DOHH2 (cell line): ENCODE measurements at regions not wholly inside any gene's neighbourhood (a gene's known extent, or its start where the extent isn't known, plus 50 kb on each side); places are given as distances from the start of the nearest gene placed in this dataset.

Experiments
- H3F3A ChIP-seq: fragments of 200-600 bp; sonication (generic), shearing (Covaris generic); 2 replicates; pipeline ENCODE4 v1.6.0; 2016; ENCODE audit warnings: antibody characterized with exemption, mild to moderate bottlenecking; ENCODE audit not compliant: control insufficient read depth, insufficient read depth
- H3K27ac ChIP-seq: fragments of 200-600 bp; sonication (generic); 2 replicates; pipeline ENCODE4 v1.5.1; 2014; ENCODE audit warnings: low read depth, mild to moderate bottlenecking, low read length, moderate library complexity
- H3K27me3 ChIP-seq: fragments of 200-600 bp; sonication (generic); 2 replicates; pipeline ENCODE4 v1.6.1; 2014; ENCODE audit warnings: mild to moderate bottlenecking, low read length, mixed read lengths; ENCODE audit not compliant: control insufficient read depth
- H3K36me3 ChIP-seq: fragments of 200-600 bp; sonication (generic); 2 replicates; pipeline ENCODE4 v1.6.1; 2014; ENCODE audit warnings: mild to moderate bottlenecking, low read length, moderate library complexity, mixed read lengths; ENCODE audit not compliant: control insufficient read depth
- H3K4me1 ChIP-seq: fragments of 200-600 bp; sonication (generic); 2 replicates; pipeline ENCODE4 v1.6.1; 2014; ENCODE audit warnings: mild to moderate bottlenecking, low read length, mixed read lengths; ENCODE audit not compliant: control insufficient read depth
- H3K4me2 ChIP-seq: fragments of 200-600 bp; sonication (generic); 2 replicates; pipeline ENCODE4 v1.6.0; 2014; ENCODE audit warnings: mild to moderate bottlenecking, low read length, moderate library complexity
- H3K4me3 ChIP-seq: fragments of 200-600 bp; sonication (generic); 2 replicates; pipeline ENCODE4 v1.5.1; 2014; ENCODE audit warnings: mild to moderate bottlenecking, low read length, mixed read lengths
- H3K79me2 ChIP-seq: fragments of 200-600 bp; sonication (generic); 2 replicates; pipeline ENCODE4 v1.6.1; 2014; ENCODE audit warnings: mild to moderate bottlenecking, low read length, mixed read lengths; ENCODE audit not compliant: control insufficient read depth
- H3K9me2 ChIP-seq: fragments of 200-600 bp; sonication (generic); replicated peaks from 2 replicates; pipeline ENCODE4 v1.6.1; 2014; ENCODE audit warnings: mild to moderate bottlenecking, low read length, mixed read lengths; ENCODE audit not compliant: control insufficient read depth
- H3K9me3 ChIP-seq: fragments of 200-600 bp; sonication (generic); 2 replicates; pipeline ENCODE4 v1.6.1; 2014; ENCODE audit warnings: antibody characterized with exemption, low read length, mixed read lengths; ENCODE audit not compliant: control insufficient read depth, insufficient read depth
- H4K20me1 ChIP-seq: fragments of 200-600 bp; sonication (generic); 2 replicates; pipeline ENCODE4 v1.6.0; 2014; ENCODE audit warnings: low read depth, mild to moderate bottlenecking, antibody characterized with exemption, low read length, moderate library complexity; ENCODE audit not compliant: control insufficient read depth, insufficient read depth
- CTCF ChIP-seq: fragments of 200-600 bp; sonication (generic); IDR thresholded peaks from one replicate; pipeline ENCODE4 v1.5.1; 2014; ENCODE audit warnings: antibody characterized with exemption, mild to moderate bottlenecking, low read depth, low read length; ENCODE audit not compliant: poor library complexity, severe bottlenecking
- EZH2phosphoT487 ChIP-seq: fragments of 200-600 bp; sonication (generic); IDR thresholded peaks from 2 replicates; pipeline ENCODE4 v1.6.1; 2017; ENCODE audit warnings: borderline replicate concordance, mild to moderate bottlenecking, antibody characterized with exemption, low read length, moderate library complexity, mixed read lengths

GRCh38 chr22:17272511-17272991 lies 53.3 kb upstream of the ADA2 start:
- Histone ChIP-seq H3K4me2 (no peak overlapping the region), H3K9me2 (no peaks in the 10 kb centered on the region), H3K9me3 (no peaks in the 10 kb centered on the region), H3K27ac (no peak overlapping the region), H3K79me2 (no peaks in the 10 kb centered on the region), H3K4me3 (no peak overlapping the region), H3K27me3 (no peaks in the 10 kb centered on the region), H3K4me1 (peaks cover 21% of the 10 kb centered on the region), H4K20me1 (no peaks in the 10 kb centered on the region), H3F3A (0 out of 2 replicates have a peak, but pooled peaks cover 6% of the 10 kb centered on the region), H3K36me3 (no peaks in the 10 kb centered on the region)
- no peak for TF ChIP-seq EZH2phosphoT487
- peak; percentile 6 for TF ChIP-seq CTCF

GRCh38 chr22:17271711-17272451 lies 52.6 kb upstream of the ADA2 start:
- no peak overlapping the region for H3K27ac ChIP-seq
- H3K36me3 ChIP-seq, result no peaks in the 10 kb centered on the region
- 0 out of 2 replicates have a peak, but pooled peaks cover 6% of the 10 kb centered on the region for H3F3A ChIP-seq
- no peak overlapping the region for H3K4me3 ChIP-seq
- H3K4me2 ChIP-seq, result no peak overlapping the region
- no peaks in the 10 kb centered on the region for H3K9me2 ChIP-seq
- H3K9me3 ChIP-seq, result no peaks in the 10 kb centered on the region
- H3K4me1 ChIP-seq, result peaks cover 24% of the 10 kb centered on the region
- no peaks in the 10 kb centered on the region for H3K27me3 ChIP-seq
- TF ChIP-seq EZH2phosphoT487 (no peak), CTCF (peak; percentile 8)
- no peaks in the 10 kb centered on the region for H4K20me1 ChIP-seq
- H3K79me2 ChIP-seq, result no peaks in the 10 kb centered on the region

GRCh38 chr22:17269607-17270261 lies 50.5 kb upstream of the ADA2 start:
- no peak overlapping the region for H3K27ac ChIP-seq
- H3K9me3 ChIP-seq, result no peaks in the 10 kb centered on the region
- TF ChIP-seq EZH2phosphoT487 (no peak), CTCF (no peak)
- no peaks in the 10 kb centered on the region for H3K9me2 ChIP-seq
- H3K4me1 ChIP-seq, result peaks cover 31% of the 10 kb centered on the region
- H3K79me2 ChIP-seq, result no peaks in the 10 kb centered on the region
- H3F3A ChIP-seq, result 0 out of 2 replicates have a peak, but pooled peaks cover 6% of the 10 kb centered on the region
- no peaks in the 10 kb centered on the region for H3K27me3 ChIP-seq
- no peaks in the 10 kb centered on the region for H3K36me3 ChIP-seq
- H3K4me3 ChIP-seq, result no peak overlapping the region
- no peak overlapping the region for H3K4me2 ChIP-seq
- H4K20me1 ChIP-seq, result no peaks in the 10 kb centered on the region
